ENCODE measurements at regions not wholly inside any gene's neighbourhood (a gene's known extent, or its start where the extent isn't known, plus 50 kb on each side); places are given as distances from the start of the nearest gene placed in this dataset.

DNA sequence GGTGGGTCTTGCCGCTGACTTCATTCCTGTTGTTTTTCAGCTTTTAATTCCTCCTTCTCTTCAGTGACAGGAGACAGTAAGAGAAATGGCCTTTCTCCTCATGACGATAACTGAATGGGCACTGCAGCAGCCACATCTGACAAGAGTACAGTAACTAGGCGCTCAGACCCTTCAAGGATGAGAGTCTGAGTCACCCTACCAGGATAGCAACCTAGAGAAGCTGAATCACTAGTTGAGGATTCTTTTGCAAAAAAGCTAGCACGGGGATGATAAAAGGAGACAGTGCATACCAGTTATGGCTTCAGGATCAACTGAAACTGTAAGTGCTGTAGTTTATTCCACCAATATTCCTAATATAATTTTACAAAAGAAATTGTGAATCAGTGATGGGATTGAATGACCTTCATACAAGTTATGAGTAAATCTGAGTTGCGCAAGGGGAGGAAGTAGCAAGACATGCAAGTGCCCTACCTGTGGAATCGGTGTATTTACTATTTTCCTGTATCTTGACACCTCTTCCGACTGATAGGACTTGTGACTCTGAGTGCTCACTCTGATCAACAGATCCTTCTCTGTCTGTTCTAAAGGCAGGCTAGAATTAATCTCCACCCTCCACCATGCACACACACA is 161.8 kb upstream of the GRIK2 start:
- no peak for TF ChIP-seq ZFX (IDR thresholded peaks at IDR 0.05)
- TF ChIP-seq, protein P1, sequence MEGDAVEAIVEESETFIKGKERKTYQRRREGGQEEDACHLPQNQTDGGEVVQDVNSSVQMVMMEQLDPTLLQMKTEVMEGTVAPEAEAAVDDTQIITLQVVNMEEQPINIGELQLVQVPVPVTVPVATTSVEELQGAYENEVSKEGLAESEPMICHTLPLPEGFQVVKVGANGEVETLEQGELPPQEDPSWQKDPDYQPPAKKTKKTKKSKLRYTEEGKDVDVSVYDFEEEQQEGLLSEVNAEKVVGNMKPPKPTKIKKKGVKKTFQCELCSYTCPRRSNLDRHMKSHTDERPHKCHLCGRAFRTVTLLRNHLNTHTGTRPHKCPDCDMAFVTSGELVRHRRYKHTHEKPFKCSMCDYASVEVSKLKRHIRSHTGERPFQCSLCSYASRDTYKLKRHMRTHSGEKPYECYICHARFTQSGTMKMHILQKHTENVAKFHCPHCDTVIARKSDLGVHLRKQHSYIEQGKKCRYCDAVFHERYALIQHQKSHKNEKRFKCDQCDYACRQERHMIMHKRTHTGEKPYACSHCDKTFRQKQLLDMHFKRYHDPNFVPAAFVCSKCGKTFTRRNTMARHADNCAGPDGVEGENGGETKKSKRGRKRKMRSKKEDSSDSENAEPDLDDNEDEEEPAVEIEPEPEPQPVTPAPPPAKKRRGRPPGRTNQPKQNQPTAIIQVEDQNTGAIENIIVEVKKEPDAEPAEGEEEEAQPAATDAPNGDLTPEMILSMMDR (conservative IDR thresholded peaks at IDR 0.05) = no peak
- H3K27ac ChIP-seq = no peak overlapping the region

DNA sequence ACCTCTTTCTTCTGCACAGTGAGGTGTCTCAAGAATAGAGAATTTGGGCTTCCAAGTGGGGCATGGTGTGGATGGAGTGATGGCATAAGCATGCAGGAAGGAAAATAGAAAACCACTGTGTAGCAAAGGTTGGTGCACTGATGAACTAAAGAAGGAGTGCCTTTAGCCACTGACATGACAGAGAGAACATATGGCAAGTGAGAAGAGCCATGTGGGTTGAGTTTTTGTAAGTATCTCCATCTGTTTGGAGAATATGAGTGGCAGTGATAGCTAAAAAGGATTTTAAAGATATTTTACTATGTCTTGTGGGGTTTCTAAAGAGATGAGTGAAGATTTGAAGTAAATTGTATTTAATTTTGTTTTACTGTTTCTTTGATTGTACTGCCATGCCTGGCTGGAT is 160.5 kb upstream of the GRIK2 start:
- TF ChIP-seq, protein P1 (conservative IDR thresholded peaks at IDR 0.05) = no peak
- TF ChIP-seq ZFX (IDR thresholded peaks at IDR 0.05) = no peak

DNA sequence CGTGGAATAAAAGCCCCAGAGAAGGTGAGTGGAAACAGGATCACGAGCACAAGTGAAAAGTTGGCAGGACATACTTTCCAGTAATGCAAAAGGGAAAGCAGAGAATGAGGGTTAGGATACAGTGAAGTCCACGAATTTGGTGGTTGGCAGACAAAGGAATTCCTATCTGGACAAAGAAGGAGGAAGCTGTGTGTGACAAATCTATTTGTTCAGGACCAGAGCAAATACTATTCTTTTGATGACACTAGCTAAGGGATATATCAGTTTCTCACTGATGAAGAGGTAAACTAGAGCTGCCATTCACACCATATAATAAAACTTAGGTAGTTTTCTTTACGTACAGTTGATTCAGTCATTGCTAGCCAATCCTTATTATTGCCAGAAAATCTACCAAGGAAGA is 156.8 kb upstream of the GRIK2 start:
- no peak overlapping the region for H3K27ac ChIP-seq
- TF ChIP-seq, protein P1 (conservative IDR thresholded peaks at IDR 0.05) = no peak
- TF ChIP-seq ZFX (IDR thresholded peaks at IDR 0.05) = no peak

More for the DNA sequence above, 160.5 kb upstream of the GRIK2 start:
- no peak overlapping the region for H3K27ac ChIP-seq

DNA sequence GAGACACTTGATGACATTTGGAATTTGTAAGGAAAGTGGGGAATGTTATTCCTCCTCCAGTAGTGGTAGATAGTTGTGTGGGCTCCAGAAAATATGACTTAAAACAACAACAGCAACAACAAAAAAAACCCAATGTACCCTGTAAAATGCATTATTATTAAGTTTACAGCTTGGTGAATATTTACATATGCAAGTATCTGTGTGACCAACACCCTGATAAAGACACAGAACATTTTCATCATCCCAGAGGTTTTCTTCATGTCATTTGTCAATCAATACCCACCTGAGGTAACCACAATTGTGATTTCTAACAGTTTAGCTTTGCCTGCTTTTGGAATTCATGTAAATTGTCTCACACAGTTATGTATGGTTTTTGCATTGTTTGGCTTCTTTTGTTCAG is 152.1 kb upstream of the GRIK2 start:
- no peak for TF ChIP-seq ZFX (IDR thresholded peaks at IDR 0.05)
- TF ChIP-seq, protein P1 (conservative IDR thresholded peaks at IDR 0.05) = no peak
- H3K27ac ChIP-seq = no peak overlapping the region

DNA sequence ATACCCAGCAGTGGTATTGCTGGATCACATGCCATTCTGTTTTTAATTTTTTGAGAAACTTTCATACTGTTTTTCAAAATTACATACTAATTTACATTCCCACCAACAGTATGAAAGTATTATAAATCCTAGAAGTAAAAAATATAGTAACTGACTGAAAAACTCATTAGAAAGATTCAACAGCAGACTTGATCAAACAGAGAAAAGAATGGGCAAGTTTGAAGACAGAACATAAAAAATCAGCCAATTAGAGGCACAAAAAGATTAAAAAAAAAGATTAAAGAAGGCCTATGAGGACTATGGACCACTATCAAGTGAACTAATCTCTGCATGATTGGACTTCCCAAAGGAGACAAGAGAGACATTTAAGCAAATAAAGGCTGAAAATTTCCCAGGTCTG is 144.0 kb upstream of the GRIK2 start:
- TF ChIP-seq, protein P1 (conservative IDR thresholded peaks at IDR 0.05) = no peak
- TF ChIP-seq ZFX (IDR thresholded peaks at IDR 0.05) = no peak
- H3K27ac ChIP-seq = no peak overlapping the region

DNA sequence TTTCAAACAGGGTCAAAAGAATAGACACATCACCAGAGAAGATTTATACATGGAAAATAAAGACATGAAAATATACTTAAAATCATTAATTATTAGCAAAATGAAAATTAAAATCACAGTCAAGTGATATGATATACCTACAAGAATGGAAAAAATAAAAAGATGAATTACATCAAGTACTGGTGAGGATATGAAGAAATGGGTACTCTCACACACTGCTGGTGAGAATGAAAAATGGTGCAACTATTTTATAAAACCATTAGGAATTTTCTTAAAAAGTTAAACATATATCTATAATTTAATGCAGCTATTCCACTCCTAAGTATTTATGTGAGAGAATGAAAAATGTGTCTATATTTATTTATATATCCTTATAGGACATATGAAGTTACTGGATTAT is 136.3 kb upstream of the GRIK2 start:
- H3K27ac ChIP-seq = no peak overlapping the region
- TF ChIP-seq, protein P1 (conservative IDR thresholded peaks at IDR 0.05) = no peak
- no peak for TF ChIP-seq ZFX (IDR thresholded peaks at IDR 0.05)

DNA sequence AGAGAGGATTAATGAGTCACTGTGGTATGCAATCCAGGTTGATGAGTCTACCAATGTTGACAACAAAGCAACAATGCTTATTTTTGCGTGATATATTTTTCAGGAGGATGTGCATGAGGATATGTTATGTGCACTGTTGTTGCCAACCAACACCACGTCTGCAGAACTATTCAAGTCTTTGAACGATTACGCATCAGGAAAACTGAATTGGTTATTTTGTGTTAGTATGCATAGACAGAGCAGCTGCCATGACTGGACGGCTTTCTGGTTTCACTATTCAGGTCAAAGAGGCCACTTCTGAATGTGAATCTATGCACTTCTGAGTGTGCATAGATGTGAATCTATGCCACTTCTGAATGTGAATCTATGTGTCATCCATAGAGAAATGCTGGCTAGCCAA is 134.0 kb upstream of the GRIK2 start:
- TF ChIP-seq, protein P1 (conservative IDR thresholded peaks at IDR 0.05) = no peak
- no peak for TF ChIP-seq ZFX (IDR thresholded peaks at IDR 0.05)
- H3K27ac ChIP-seq = no peak overlapping the region

Measured in C4-2B (cell line).